Common myeloid progenitor, CD34-positive (primary cell): ENCODE measurements at regions not wholly inside any gene's neighbourhood (a gene's known extent, or its start where the extent isn't known, plus 50 kb on each side); places are given as distances from the start of the nearest gene placed in this dataset.
A peak's percentile ranks its signal among the peaks of the same experiment; 100 is the strongest.

Source experiments
- CTCF ChIA-PET: fragments of 350-600 bp; sonication (Branson Sonifier 250); formaldehyde crosslinking; loops from one replicate; lab custom pipeline; 2021; ENCODE audit warnings: antibody characterized with exemption; lab: Charles Lee
- POLR2A ChIA-PET: fragments of 350-600 bp; sonication (Branson Sonifier 250); formaldehyde crosslinking; loops from one replicate; lab custom pipeline; 2021; ENCODE audit warnings: antibody characterized with exemption; lab: Charles Lee
- DNase-seq, 3 donors: peaks; one replicate each; pipeline versions ENCODE4 v3.0.0 to v3.0.0-alpha.2; 2013
- H3K27ac ChIP-seq, 2 experiments: 1 replicate in 1 of 2; 2 replicates in 1 of 2; pipeline ENCODE4 v1.7.0; 2013; ENCODE audit warnings: inconsistent platforms in 2 of 2, low read length in 2 of 2, mild to moderate bottlenecking in 2 of 2, low read depth in 1 of 2, moderate library complexity in 1 of 2; ENCODE audit not compliant: severe bottlenecking in 2 of 2, insufficient read depth in 1 of 2, poor library complexity in 1 of 2
- H3K27me3 ChIP-seq, 5 experiments: replicated peaks in 2 of 5; 1 replicate in 3 of 5; 2 replicates in 2 of 5; pipeline versions ENCODE4 v1.6.1 to v1.7.0; 2013; ENCODE audit warnings: low read length in 4 of 5, mild to moderate bottlenecking in 2 of 5, moderate library complexity in 2 of 5, inconsistent platforms in 1 of 5; ENCODE audit not compliant: insufficient read depth in 5 of 5, control insufficient read depth in 4 of 5
- H3K36me3 ChIP-seq, 4 experiments: 1 replicate in 2 of 4; 2 replicates in 2 of 4; pipeline versions ENCODE4 v1.6.1 to v1.7.0; 2013; ENCODE audit warnings: low read length in 3 of 4, control low read depth in 1 of 4, mild to moderate bottlenecking in 1 of 4; ENCODE audit not compliant: control insufficient read depth in 4 of 4, insufficient read depth in 4 of 4
- H3K4me1 ChIP-seq, 4 experiments: 1 replicate in 3 of 4; 2 replicates in 1 of 4; pipeline versions ENCODE4 v1.6.1 to v1.7.1; 2013; ENCODE audit warnings: low read length in 3 of 4, mild to moderate bottlenecking in 3 of 4, control low read depth in 1 of 4, inconsistent platforms in 1 of 4, moderate library complexity in 1 of 4; ENCODE audit not compliant: control insufficient read depth in 4 of 4, insufficient read depth in 4 of 4; ENCODE audit errors: control extremely low read depth in 1 of 4
- H3K4me3 ChIP-seq, 7 experiments: 1 replicate in 4 of 7; 2 replicates in 3 of 7; pipeline versions ENCODE4 v1.5.1 to v1.7.0; 2013; ENCODE audit warnings: mild to moderate bottlenecking in 7 of 7, low read length in 6 of 7, moderate library complexity in 6 of 7, inconsistent platforms in 2 of 7, low read depth in 2 of 7, control low read depth in 1 of 7; ENCODE audit not compliant: insufficient read depth in 4 of 7, control insufficient read depth in 1 of 7; ENCODE audit errors: extremely low read depth in 1 of 7
- H3K9me3 ChIP-seq, 5 experiments: 1 replicate in 4 of 5; 2 replicates in 1 of 5; pipeline versions ENCODE4 v1.6.1 to v1.7.1; 2013; ENCODE audit warnings: low read length in 4 of 5, mild to moderate bottlenecking in 2 of 5, inconsistent platforms in 1 of 5, low read depth in 1 of 5, moderate library complexity in 1 of 5; ENCODE audit not compliant: control insufficient read depth in 4 of 5, insufficient read depth in 2 of 5; ENCODE audit errors: control extremely low read depth in 1 of 5
- WGBS: methylation state at CpG from one replicate; pipeline ENCODE4 v1.1.5; 2013; ENCODE audit not compliant: insufficient coverage; 5-methylcytosine and 5-hydroxymethylcytosine counted together

- no peaks in the 10 kb centered on the region for H3K36me3 ChIP-seq
- ChIA-PET CTCF (interaction anchor here (1.2 to 1.8 kb wide), 3 partner anchors 10 to 121 kb away, joined by 3 to 4 read pairs (median 3); no protein-coding TSS in a partner anchor), POLR2A (interaction anchor here (0.6 kb wide), 1 partner anchor 480 kb away, joined by 4 read pairs; no protein-coding TSS in a partner anchor)
- no peak overlapping the region for H3K27ac ChIP-seq
- no peak for DNase-seq
- no peak overlapping the region for H3K4me3 ChIP-seq
- no peaks in the 10 kb centered on the region for H3K27me3 ChIP-seq
- peaks cover 0 to 4% (median 0%) of the 10 kb centered on the region in 4 experiments for H3K4me1 ChIP-seq
- no peaks in the 10 kb centered on the region for H3K9me3 ChIP-seq
- 95% methylated on average over 2 of the region's 3 CpGs for WGBS
These were observed 261.0 kb downstream of the SHQ1 start for GRCh38 chr3:72587282-72587681.

- H3K4me1 ChIP-seq, result peaks cover 0 to 9% (median 0%) of the 10 kb centered on the region in 4 experiments
- H3K27ac ChIP-seq, result no peak overlapping the region
- no peaks in the 10 kb centered on the region for H3K9me3 ChIP-seq
- H3K27me3 ChIP-seq, result no peaks in the 10 kb centered on the region
- CTCF ChIA-PET, result interaction anchor here (1.2 to 1.8 kb wide), 3 partner anchors 10 to 120 kb away, joined by 3 to 4 read pairs (median 3); no protein-coding TSS in a partner anchor
- POLR2A ChIA-PET, result no interaction called here
- DNase-seq, result no peak
- 97% methylated on average over 7 of the region's 7 CpGs for WGBS
- no peak overlapping the region for H3K4me3 ChIP-seq
- H3K36me3 ChIP-seq, result no peaks in the 10 kb centered on the region
These were observed 261.6 kb downstream of the SHQ1 start for GRCh38 chr3:72586694-72587093.

- WGBS, result 97% methylated on average over 4 of the region's 4 CpGs
- Histone ChIP-seq H3K4me1 (peaks cover 0 to 12% (median 0%) of the 10 kb centered on the region in 4 experiments), H3K27ac (no peak overlapping the region), H3K4me3 (no peak overlapping the region), H3K36me3 (no peaks in the 10 kb centered on the region), H3K27me3 (no peaks in the 10 kb centered on the region), H3K9me3 (no peaks in the 10 kb centered on the region)
- no peak for DNase-seq
- POLR2A ChIA-PET, result no interaction called here
- CTCF ChIA-PET, result no interaction called here
These were observed 262.3 kb downstream of the SHQ1 start for GRCh38 chr3:72585966-72586365.

GRCh38 chr3:72584262-72584661 is 264.0 kb downstream of the SHQ1 start:
- no peak overlapping the region for H3K27ac ChIP-seq
- H3K27me3 ChIP-seq, result no peaks in the 10 kb centered on the region
- POLR2A ChIA-PET, result no interaction called here
- peaks cover 0 to 12% (median 0%) of the 10 kb centered on the region in 4 experiments for H3K4me1 ChIP-seq
- no peak for DNase-seq
- H3K4me3 ChIP-seq, result no peak overlapping the region
- 100% methylated on average over 1 of the region's 2 CpGs for WGBS
- CTCF ChIA-PET, result interaction anchor here (0.9 kb wide), 1 partner anchor 22 kb away, joined by 3 read pairs; no protein-coding TSS in a partner anchor
- H3K36me3 ChIP-seq, result no peaks in the 10 kb centered on the region
- H3K9me3 ChIP-seq, result no peaks in the 10 kb centered on the region

GRCh38 chr3:72582963-72583362 is 265.3 kb downstream of the SHQ1 start:
- H3K36me3 ChIP-seq, result no peaks in the 10 kb centered on the region
- no peak overlapping the region for H3K4me3 ChIP-seq
- no peaks in the 10 kb centered on the region for H3K9me3 ChIP-seq
- no peaks in the 10 kb centered on the region for H3K27me3 ChIP-seq
- 100% methylated on average over 4 of the region's 7 CpGs for WGBS
- POLR2A ChIA-PET, result no interaction called here
- no peak for DNase-seq
- H3K4me1 ChIP-seq, result peaks cover 0 to 12% (median 0%) of the 10 kb centered on the region in 4 experiments
- H3K27ac ChIP-seq, result no peak overlapping the region
- CTCF ChIA-PET, result no interaction called here

- ChIA-PET POLR2A (interaction anchor here (0.6 kb wide), 1 partner anchor 190 kb away, joined by 3 read pairs; no protein-coding TSS in a partner anchor), CTCF (no interaction called here)
- Histone ChIP-seq H3K9me3 (no peaks in the 10 kb centered on the region), H3K27ac (no peak overlapping the region), H3K27me3 (no peaks in the 10 kb centered on the region), H3K4me3 (peak overlapping the region in 1 of 7 experiments; percentile 35), H3K36me3 (no peaks in the 10 kb centered on the region), H3K4me1 (peaks cover 0 to 12% (median 0%) of the 10 kb centered on the region in 4 experiments)
- peak; percentile 14 to 82 (median 72) for DNase-seq
- 26% methylated on average over 2 of the region's 6 CpGs for WGBS
These were observed 265.9 kb downstream of the SHQ1 start for GRCh38 chr3:72582211-72582878.

GRCh38 chr3:72580900-72581299 is 267.3 kb downstream of the SHQ1 start:
- Histone ChIP-seq H3K36me3 (no peaks in the 10 kb centered on the region), H3K9me3 (no peaks in the 10 kb centered on the region), H3K4me3 (no peak overlapping the region), H3K27me3 (no peaks in the 10 kb centered on the region), H3K4me1 (peaks cover 0 to 24% (median 5%) of the 10 kb centered on the region in 4 experiments), H3K27ac (no peak overlapping the region)
- ChIA-PET POLR2A (no interaction called here), CTCF (interaction anchor here (0.6 to 1.1 kb wide), 4 partner anchors 41 to 621 kb away, joined by 3 read pairs; no protein-coding TSS in a partner anchor)
- WGBS, result 60% methylated on average over 1 of the region's 2 CpGs
- no peak for DNase-seq
